ENCODE measurements at regions not wholly inside any gene's neighbourhood (a gene's known extent, or its start where the extent isn't known, plus 50 kb on each side); places are given as distances from the start of the nearest gene placed in this dataset.

- TF ChIP-seq PBX3 (IDR thresholded peaks at IDR 0.05; ENCODE audit: insufficient replicate concordance, low read depth, low read length) (no peak), HDAC6 (IDR thresholded peaks at IDR 0.05; ENCODE audit: unreplicated experiment) (no peak), RB1 (IDR thresholded peaks at IDR 0.05; ENCODE audit: borderline replicate concordance) (no peak), SKIL (IDR thresholded peaks at IDR 0.05; ENCODE audit: low read depth, poor library complexity, severe bottlenecking) (no peak), BHLHE40 (IDR thresholded peaks at IDR 0.05; ENCODE audit: borderline replicate concordance in 1 of 2, low read depth in 2 of 2, low read length in 1 of 2) (no peak), TARDBP (IDR thresholded peaks at IDR 0.05; ENCODE audit: borderline replicate concordance) (no peak), ESRRA (IDR thresholded peaks at IDR 0.05; ENCODE audit: low read length) (no peak), ZNF24 (IDR thresholded peaks at IDR 0.05) (no peak), ETV6 (conservative IDR thresholded peaks at IDR 0.05 in 1 of 2, IDR thresholded peaks at IDR 0.05 in 1 of 2; ENCODE audit: borderline replicate concordance in 1 of 2, low read depth in 1 of 2) (no peak), CBX5 (IDR thresholded peaks at IDR 0.05; ENCODE audit: low read depth) (no peak), BCL3 (IDR thresholded peaks at IDR 0.05; ENCODE audit: borderline replicate concordance, insufficient read depth, low read depth, low read length, poor library complexity, severe bottlenecking) (no peak), SRF (IDR thresholded peaks at IDR 0.05; ENCODE audit: low read depth in 2 of 2, low read length in 2 of 2) (no peak)
These were observed 229.6 kb upstream of the IRX2 start (continued) for GRCh38 chr5:2981035-2981434.
